ENCODE measurements at regions not wholly inside any gene's neighbourhood (a gene's known extent, or its start where the extent isn't known, plus 50 kb on each side); places are given as distances from the start of the nearest gene placed in this dataset.

DNA sequence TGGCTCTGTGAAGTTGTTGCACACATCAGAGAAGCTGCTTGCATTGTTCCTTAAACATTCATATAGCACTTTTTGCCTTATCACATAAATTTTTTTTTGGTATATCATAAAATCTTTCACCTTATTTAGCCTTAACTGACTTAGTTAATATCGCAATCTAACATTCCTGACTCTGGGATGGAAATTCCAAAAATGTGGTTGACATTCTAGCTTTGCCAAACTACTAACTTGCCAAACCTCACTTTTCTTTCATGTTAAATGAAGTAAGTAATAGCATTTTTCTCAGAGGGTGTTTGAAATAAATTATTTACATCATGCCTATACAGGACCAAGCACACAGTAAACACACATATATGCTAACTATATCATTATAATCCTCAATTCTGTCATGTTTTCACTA lies 736.9 kb upstream of the PCDH9 start:
- TF ChIP-seq FOXA1 (IDR thresholded peaks at IDR 0.05) (no peak), GABPA (IDR thresholded peaks at IDR 0.05 in 1 of 2, conservative IDR thresholded peaks at IDR 0.05 in 1 of 2) (no peak), EGR1 (IDR thresholded peaks at IDR 0.05; ENCODE audit: low read depth in 2 of 2) (no peak), JUND (IDR thresholded peaks at IDR 0.05) (no peak), RAD21 (IDR thresholded peaks at IDR 0.05) (no peak), YY1 (IDR thresholded peaks at IDR 0.05) (no peak)
- TF ChIP-seq, protein P1, sequence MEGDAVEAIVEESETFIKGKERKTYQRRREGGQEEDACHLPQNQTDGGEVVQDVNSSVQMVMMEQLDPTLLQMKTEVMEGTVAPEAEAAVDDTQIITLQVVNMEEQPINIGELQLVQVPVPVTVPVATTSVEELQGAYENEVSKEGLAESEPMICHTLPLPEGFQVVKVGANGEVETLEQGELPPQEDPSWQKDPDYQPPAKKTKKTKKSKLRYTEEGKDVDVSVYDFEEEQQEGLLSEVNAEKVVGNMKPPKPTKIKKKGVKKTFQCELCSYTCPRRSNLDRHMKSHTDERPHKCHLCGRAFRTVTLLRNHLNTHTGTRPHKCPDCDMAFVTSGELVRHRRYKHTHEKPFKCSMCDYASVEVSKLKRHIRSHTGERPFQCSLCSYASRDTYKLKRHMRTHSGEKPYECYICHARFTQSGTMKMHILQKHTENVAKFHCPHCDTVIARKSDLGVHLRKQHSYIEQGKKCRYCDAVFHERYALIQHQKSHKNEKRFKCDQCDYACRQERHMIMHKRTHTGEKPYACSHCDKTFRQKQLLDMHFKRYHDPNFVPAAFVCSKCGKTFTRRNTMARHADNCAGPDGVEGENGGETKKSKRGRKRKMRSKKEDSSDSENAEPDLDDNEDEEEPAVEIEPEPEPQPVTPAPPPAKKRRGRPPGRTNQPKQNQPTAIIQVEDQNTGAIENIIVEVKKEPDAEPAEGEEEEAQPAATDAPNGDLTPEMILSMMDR (IDR thresholded peaks at IDR 0.05; ENCODE audit: low read depth, low read length, missing input control) = no peak
- H3K27ac ChIP-seq (ENCODE audit: low read depth in 1 of 2, low read length in 2 of 2) = no peak overlapping the region
- H3K4me3 ChIP-seq (ENCODE audit: low read depth in 1 of 3, low read length in 3 of 3) = no peak overlapping the region
- H3K9me3 ChIP-seq (ENCODE audit: control insufficient read depth in 4 of 4, low read length in 3 of 4) = no peaks in the 10 kb centered on the region
- H3K9ac ChIP-seq (ENCODE audit: low read depth in 1 of 2, low read length in 2 of 2) = no peak overlapping the region
- no peak for DNase-seq (ENCODE audit: low spot score)
- H3K4me1 ChIP-seq (ENCODE audit: control insufficient read depth in 4 of 4, insufficient read depth in 4 of 4, low read length in 3 of 4) = no peaks in the 10 kb centered on the region
- WGBS = 90% methylated on average over 1 of the region's 1 CpG
- H3K27me3 ChIP-seq (ENCODE audit: control insufficient read depth in 4 of 4, insufficient read depth in 4 of 4, low read length in 3 of 4) = no peaks in the 10 kb centered on the region
- H3K36me3 ChIP-seq (ENCODE audit: control insufficient read depth in 4 of 4, insufficient read depth in 3 of 4, low read depth in 1 of 4, low read length in 3 of 4) = no peaks in the 10 kb centered on the region

DNA sequence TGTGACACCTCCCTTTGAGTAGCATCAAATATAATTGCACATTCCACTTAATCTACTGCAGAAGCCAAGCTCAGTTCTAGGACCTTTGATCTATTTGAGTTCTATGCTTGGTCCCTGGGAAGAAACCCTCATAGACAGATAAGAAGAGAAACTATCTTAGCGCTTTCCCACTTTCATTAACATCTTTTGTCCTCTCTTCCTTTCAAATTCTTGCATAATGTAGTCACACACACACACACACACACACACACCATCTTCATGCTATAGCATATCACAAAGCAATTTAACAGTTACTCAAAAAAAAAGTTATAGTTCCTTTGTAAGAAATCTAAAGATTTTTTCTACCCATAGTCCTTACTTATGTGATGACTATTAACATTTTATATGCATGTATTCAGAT lies 735.9 kb upstream of the PCDH9 start:
- no peaks in the 10 kb centered on the region for H3K4me1 ChIP-seq (ENCODE audit: control insufficient read depth in 4 of 4, insufficient read depth in 4 of 4, low read length in 3 of 4)
- no peak overlapping the region for H3K4me3 ChIP-seq (ENCODE audit: low read depth in 1 of 3, low read length in 3 of 3)
- no peaks in the 10 kb centered on the region for H3K27me3 ChIP-seq (ENCODE audit: control insufficient read depth in 4 of 4, insufficient read depth in 4 of 4, low read length in 3 of 4)
- no peak for DNase-seq (ENCODE audit: low spot score)
- no peaks in the 10 kb centered on the region for H3K9me3 ChIP-seq (ENCODE audit: control insufficient read depth in 4 of 4, low read length in 3 of 4)
- H3K36me3 ChIP-seq (ENCODE audit: control insufficient read depth in 4 of 4, insufficient read depth in 3 of 4, low read depth in 1 of 4, low read length in 3 of 4) = no peaks in the 10 kb centered on the region
- no peak overlapping the region for H3K9ac ChIP-seq (ENCODE audit: low read depth in 1 of 2, low read length in 2 of 2)
- TF ChIP-seq NR2F2 (IDR thresholded peaks at IDR 0.05) (no peak), SP1 (IDR thresholded peaks at IDR 0.05) (no peak), RAD21 (IDR thresholded peaks at IDR 0.05) (no peak), FOXA2 (IDR thresholded peaks at IDR 0.05) (no peak), GABPA (IDR thresholded peaks at IDR 0.05 in 1 of 2, conservative IDR thresholded peaks at IDR 0.05 in 1 of 2) (no peak), YY1 (IDR thresholded peaks at IDR 0.05) (no peak), HNF4G (IDR thresholded peaks at IDR 0.05) (no peak), EGR1 (IDR thresholded peaks at IDR 0.05; ENCODE audit: low read depth in 2 of 2) (no peak), FOXA1 (IDR thresholded peaks at IDR 0.05) (no peak)
- TF ChIP-seq, protein P2, sequence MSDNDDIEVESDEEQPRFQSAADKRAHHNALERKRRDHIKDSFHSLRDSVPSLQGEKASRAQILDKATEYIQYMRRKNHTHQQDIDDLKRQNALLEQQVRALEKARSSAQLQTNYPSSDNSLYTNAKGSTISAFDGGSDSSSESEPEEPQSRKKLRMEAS (IDR thresholded peaks at IDR 0.05) = no peak
- 69% methylated on average over 1 of the region's 1 CpG for WGBS
- no peak overlapping the region for H3K27ac ChIP-seq (ENCODE audit: low read depth in 1 of 2, low read length in 2 of 2)

DNA sequence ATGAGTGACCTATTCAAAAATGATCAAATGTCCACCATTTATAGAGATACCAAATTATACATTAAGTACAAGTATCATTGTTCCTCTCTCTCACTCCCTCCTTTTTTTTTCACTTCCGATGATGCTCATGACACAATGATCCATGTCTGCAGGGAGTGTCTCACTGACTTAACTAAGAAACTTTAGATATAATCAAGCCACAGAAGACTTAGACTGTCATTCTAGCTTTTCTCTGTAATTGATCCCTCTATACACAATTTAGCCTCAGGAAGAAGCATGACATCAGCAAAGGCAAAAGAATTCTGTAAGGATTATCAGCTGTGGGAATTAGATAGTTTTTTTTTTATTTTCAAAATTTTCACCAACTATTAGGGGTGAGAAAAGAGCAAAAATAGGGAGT lies 734.9 kb upstream of the PCDH9 start:
- TF ChIP-seq RAD21 (IDR thresholded peaks at IDR 0.05) (no peak), HNF4G (IDR thresholded peaks at IDR 0.05) (no peak), JUND (IDR thresholded peaks at IDR 0.05) (no peak)
- Histone ChIP-seq H3K27me3 (ENCODE audit: control insufficient read depth in 4 of 4, insufficient read depth in 4 of 4, low read length in 3 of 4) (no peaks in the 10 kb centered on the region), H3K27ac (ENCODE audit: low read depth in 1 of 2, low read length in 2 of 2) (no peak overlapping the region), H3K9ac (ENCODE audit: low read depth in 1 of 2, low read length in 2 of 2) (no peak overlapping the region), H3K36me3 (ENCODE audit: control insufficient read depth in 4 of 4, insufficient read depth in 3 of 4, low read depth in 1 of 4, low read length in 3 of 4) (no peaks in the 10 kb centered on the region), H3K9me3 (ENCODE audit: control insufficient read depth in 4 of 4, low read length in 3 of 4) (no peaks in the 10 kb centered on the region), H3K4me1 (ENCODE audit: control insufficient read depth in 4 of 4, insufficient read depth in 4 of 4, low read length in 3 of 4) (no peaks in the 10 kb centered on the region), H3K4me3 (ENCODE audit: low read depth in 1 of 3, low read length in 3 of 3) (no peak overlapping the region)
- no peak for DNase-seq (ENCODE audit: low spot score)
- 73% methylated on average over 1 of the region's 1 CpG for WGBS

DNA sequence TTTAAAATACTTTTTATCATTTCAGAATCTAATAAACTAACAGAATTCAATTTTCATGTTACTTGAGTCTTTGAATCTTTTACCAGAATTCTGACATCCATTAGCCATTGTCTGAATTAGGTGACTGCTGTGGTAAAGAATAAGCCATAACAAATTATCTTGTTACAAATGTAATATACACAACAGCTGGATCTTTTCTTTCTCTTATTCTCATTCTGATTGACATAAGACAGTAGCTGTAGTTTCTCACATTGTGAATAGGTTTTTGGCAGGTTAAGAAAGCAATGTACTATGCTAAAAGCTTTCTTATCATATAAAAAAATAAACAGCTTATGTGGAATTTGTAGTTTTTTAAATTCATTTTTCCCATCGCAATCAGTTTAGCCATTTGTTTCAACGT lies 734.0 kb upstream of the PCDH9 start:
- no peaks in the 10 kb centered on the region for H3K9me3 ChIP-seq (ENCODE audit: control insufficient read depth in 4 of 4, low read length in 3 of 4)
- WGBS = 67% methylated on average over 2 of the region's 2 CpGs
- TF ChIP-seq, protein P3, sequence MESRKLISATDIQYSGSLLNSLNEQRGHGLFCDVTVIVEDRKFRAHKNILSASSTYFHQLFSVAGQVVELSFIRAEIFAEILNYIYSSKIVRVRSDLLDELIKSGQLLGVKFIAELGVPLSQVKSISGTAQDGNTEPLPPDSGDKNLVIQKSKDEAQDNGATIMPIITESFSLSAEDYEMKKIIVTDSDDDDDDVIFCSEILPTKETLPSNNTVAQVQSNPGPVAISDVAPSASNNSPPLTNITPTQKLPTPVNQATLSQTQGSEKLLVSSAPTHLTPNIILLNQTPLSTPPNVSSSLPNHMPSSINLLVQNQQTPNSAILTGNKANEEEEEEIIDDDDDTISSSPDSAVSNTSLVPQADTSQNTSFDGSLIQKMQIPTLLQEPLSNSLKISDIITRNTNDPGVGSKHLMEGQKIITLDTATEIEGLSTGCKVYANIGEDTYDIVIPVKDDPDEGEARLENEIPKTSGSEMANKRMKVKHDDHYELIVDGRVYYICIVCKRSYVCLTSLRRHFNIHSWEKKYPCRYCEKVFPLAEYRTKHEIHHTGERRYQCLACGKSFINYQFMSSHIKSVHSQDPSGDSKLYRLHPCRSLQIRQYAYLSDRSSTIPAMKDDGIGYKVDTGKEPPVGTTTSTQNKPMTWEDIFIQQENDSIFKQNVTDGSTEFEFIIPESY (IDR thresholded peaks at IDR 0.05) = no peak
- TF ChIP-seq TAF1 (conservative IDR thresholded peaks at IDR 0.05) (no peak), NR2F2 (IDR thresholded peaks at IDR 0.05) (no peak), FOXA1 (IDR thresholded peaks at IDR 0.05) (no peak), EGR1 (IDR thresholded peaks at IDR 0.05; ENCODE audit: low read depth in 2 of 2) (no peak), SP1 (IDR thresholded peaks at IDR 0.05) (no peak), RAD21 (IDR thresholded peaks at IDR 0.05) (no peak), RXRA (IDR thresholded peaks at IDR 0.05) (no peak), GABPA (IDR thresholded peaks at IDR 0.05 in 1 of 2, conservative IDR thresholded peaks at IDR 0.05 in 1 of 2) (no peak), HNF4G (IDR thresholded peaks at IDR 0.05) (no peak)
- TF ChIP-seq, protein P4, sequence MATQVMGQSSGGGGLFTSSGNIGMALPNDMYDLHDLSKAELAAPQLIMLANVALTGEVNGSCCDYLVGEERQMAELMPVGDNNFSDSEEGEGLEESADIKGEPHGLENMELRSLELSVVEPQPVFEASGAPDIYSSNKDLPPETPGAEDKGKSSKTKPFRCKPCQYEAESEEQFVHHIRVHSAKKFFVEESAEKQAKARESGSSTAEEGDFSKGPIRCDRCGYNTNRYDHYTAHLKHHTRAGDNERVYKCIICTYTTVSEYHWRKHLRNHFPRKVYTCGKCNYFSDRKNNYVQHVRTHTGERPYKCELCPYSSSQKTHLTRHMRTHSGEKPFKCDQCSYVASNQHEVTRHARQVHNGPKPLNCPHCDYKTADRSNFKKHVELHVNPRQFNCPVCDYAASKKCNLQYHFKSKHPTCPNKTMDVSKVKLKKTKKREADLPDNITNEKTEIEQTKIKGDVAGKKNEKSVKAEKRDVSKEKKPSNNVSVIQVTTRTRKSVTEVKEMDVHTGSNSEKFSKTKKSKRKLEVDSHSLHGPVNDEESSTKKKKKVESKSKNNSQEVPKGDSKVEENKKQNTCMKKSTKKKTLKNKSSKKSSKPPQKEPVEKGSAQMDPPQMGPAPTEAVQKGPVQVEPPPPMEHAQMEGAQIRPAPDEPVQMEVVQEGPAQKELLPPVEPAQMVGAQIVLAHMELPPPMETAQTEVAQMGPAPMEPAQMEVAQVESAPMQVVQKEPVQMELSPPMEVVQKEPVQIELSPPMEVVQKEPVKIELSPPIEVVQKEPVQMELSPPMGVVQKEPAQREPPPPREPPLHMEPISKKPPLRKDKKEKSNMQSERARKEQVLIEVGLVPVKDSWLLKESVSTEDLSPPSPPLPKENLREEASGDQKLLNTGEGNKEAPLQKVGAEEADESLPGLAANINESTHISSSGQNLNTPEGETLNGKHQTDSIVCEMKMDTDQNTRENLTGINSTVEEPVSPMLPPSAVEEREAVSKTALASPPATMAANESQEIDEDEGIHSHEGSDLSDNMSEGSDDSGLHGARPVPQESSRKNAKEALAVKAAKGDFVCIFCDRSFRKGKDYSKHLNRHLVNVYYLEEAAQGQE (IDR thresholded peaks at IDR 0.05) = no peak

More for the DNA sequence above, 734.0 kb upstream of the PCDH9 start:
- H3K4me1 ChIP-seq (ENCODE audit: control insufficient read depth in 4 of 4, insufficient read depth in 4 of 4, low read length in 3 of 4) = no peaks in the 10 kb centered on the region
- H3K27ac ChIP-seq (ENCODE audit: low read depth in 1 of 2, low read length in 2 of 2) = no peak overlapping the region
- no peaks in the 10 kb centered on the region for H3K27me3 ChIP-seq (ENCODE audit: control insufficient read depth in 4 of 4, insufficient read depth in 4 of 4, low read length in 3 of 4)
- DNase-seq (ENCODE audit: low spot score) = no peak
- no peak overlapping the region for H3K9ac ChIP-seq (ENCODE audit: low read depth in 1 of 2, low read length in 2 of 2)
- no peaks in the 10 kb centered on the region for H3K36me3 ChIP-seq (ENCODE audit: control insufficient read depth in 4 of 4, insufficient read depth in 3 of 4, low read depth in 1 of 4, low read length in 3 of 4)
- no peak overlapping the region for H3K4me3 ChIP-seq (ENCODE audit: low read depth in 1 of 3, low read length in 3 of 3)
